K562 (cell line): ENCODE measurements at regions not wholly inside any gene's neighbourhood (a gene's known extent, or its start where the extent isn't known, plus 50 kb on each side); places are given as distances from the start of the nearest gene placed in this dataset.

ENCODE experiments used
- ATAC-seq: fragments of 200-7000 bp; cut with Tn5 transposase; 3 replicates; pipeline ENCODE4 v1.9.1; 2020; ENCODE audit warnings: moderate library complexity
- BruUV-seq: library from RNA; stranded (reverse); fragments of 400-500 nt; replicated peaks from 2 replicates; lab custom pipeline; 2021; lab: Mats Ljungman, UMichigan
- CTCF ChIA-PET: fragments of 300-600 bp; formaldehyde crosslinking; extraction: SDS; loops from one replicate; lab custom pipeline; 2021; ENCODE audit warnings: low intra/inter-chr PET ratio; lab: Yijun Ruan, JAX
- POLR2A ChIA-PET: fragments of 300-600, 350-650 bp; sonication (Branson Sonifier 250); formaldehyde crosslinking; extraction: SDS; loops from one replicate; lab custom pipeline; 2021; ENCODE audit warnings: antibody characterized with exemption, inconsistent platforms; lab: Yijun Ruan, JAX
- DNase-seq, 4 experiments: peaks; one replicate each; pipeline versions ENCODE4 v3.0.0 to v3.0.0-alpha.2; 2011 to 2018; ENCODE audit warnings: low spot score in 3 of 4, mixed read lengths in 3 of 4; ENCODE audit errors: extremely low read depth in 1 of 4
- FAIRE-seq: peaks from 2 replicates; lab custom pipeline; 2011; peaks lifted over from hg19 to GRCh38; lab: Jason Lieb, UNC
- H2AFZ ChIP-seq: 2 replicates; pipeline ENCODE4 v1.6.0; 2011; ENCODE audit warnings: low read depth, low read length, control low read depth, inconsistent platforms
- H3K27ac ChIP-seq: fragments of 200-600 bp; 3 replicates; pipeline ENCODE4 v1.8.0; 2011; ENCODE audit warnings: low read depth, mild to moderate bottlenecking, control low read depth, inconsistent platforms, low read length, moderate library complexity, mixed read lengths; ENCODE audit errors: extremely low read depth
- H3K27me3 ChIP-seq, 2 experiments: fragments of 300-600 bp in 1 of 2; 2 replicates in 1 of 2; 3 replicates in 1 of 2; pipeline versions ENCODE4 v1.6.0 to v1.8.0; 2011; ENCODE audit warnings: inconsistent platforms in 2 of 2, low read length in 2 of 2, mild to moderate bottlenecking in 1 of 2, mixed read lengths in 1 of 2, moderate library complexity in 1 of 2; ENCODE audit not compliant: control insufficient read depth in 2 of 2, insufficient read depth in 2 of 2
- H3K36me3 ChIP-seq: fragments of 300-600 bp; 3 replicates; pipeline ENCODE4 v1.8.0; 2011; ENCODE audit warnings: mild to moderate bottlenecking, low read length, inconsistent platforms; ENCODE audit not compliant: control insufficient read depth, insufficient read depth
- H3K4me1 ChIP-seq, 2 experiments: fragments of 200-600 bp in 1 of 2; replicated peaks in 1 of 2; 2 replicates in 1 of 2; 3 replicates in 1 of 2; pipeline versions ENCODE4 v1.5.1 to v1.8.0; 2011; ENCODE audit warnings: inconsistent platforms in 2 of 2, low read length in 2 of 2, mild to moderate bottlenecking in 1 of 2, mixed read lengths in 1 of 2, moderate library complexity in 1 of 2; ENCODE audit not compliant: control insufficient read depth in 2 of 2, insufficient read depth in 2 of 2
- H3K4me2 ChIP-seq: 2 replicates; pipeline ENCODE4 v1.6.1; 2011; ENCODE audit warnings: low read length, control low read depth, inconsistent platforms, mixed read lengths; ENCODE audit not compliant: insufficient read depth
- H3K4me3 ChIP-seq: fragments of 200-600 bp; sonication (generic), shearing (Covaris generic); 2 replicates; pipeline ENCODE4 v1.5.1; 2016; ENCODE audit warnings: control low read depth, inconsistent platforms
- H3K79me2 ChIP-seq: fragments of 200-600 bp; 3 replicates; pipeline ENCODE4 v1.8.0; 2011; ENCODE audit warnings: low read length, inconsistent platforms; ENCODE audit not compliant: control insufficient read depth, insufficient read depth
- H3K9ac ChIP-seq, 2 experiments: 2 replicates each; pipeline versions ENCODE4 v1.6.0 to v1.6.1; 2011; ENCODE audit warnings: low read depth in 2 of 2, low read length in 2 of 2, control low read depth in 1 of 2, inconsistent platforms in 1 of 2, mild to moderate bottlenecking in 1 of 2, mixed read lengths in 1 of 2; ENCODE audit not compliant: insufficient read depth in 1 of 2
- H3K9me1 ChIP-seq: one replicate; pipeline ENCODE4 v1.6.0; 2011; ENCODE audit warnings: inconsistent platforms, mild to moderate bottlenecking, low read length, moderate library complexity; ENCODE audit not compliant: control insufficient read depth, insufficient read depth
- H3K9me3 ChIP-seq: replicated peaks from 2 replicates; pipeline ENCODE4 v1.5.1; 2011; ENCODE audit warnings: low read depth, low read length, inconsistent platforms; ENCODE audit not compliant: control insufficient read depth, insufficient read depth
- H4K20me1 ChIP-seq: replicated peaks from 2 replicates; pipeline ENCODE4 v1.6.1; 2011; ENCODE audit warnings: low read length, inconsistent platforms, mixed read lengths; ENCODE audit not compliant: control insufficient read depth, insufficient read depth
- CREB1 ChIP-seq, 2 experiments: sonication (generic) in 1 of 2; formaldehyde crosslinking in 1 of 2; IDR thresholded peaks; 2 replicates each; pipeline versions ENCODE4 v1.6.1 to v1.8.0; 2012 to 2022; ENCODE audit warnings: inconsistent platforms in 1 of 2, mild to moderate bottlenecking in 1 of 2, missing genetic modification reagents in 1 of 2, moderate library complexity in 1 of 2
- GABPB2 ChIP-seq: fragments of 250-450 bp; sonication (Bioruptor Pico); conservative IDR thresholded peaks from 2 replicates; pipeline ENCODE4 v1.5.1; 2021; ENCODE audit warnings: mild to moderate bottlenecking
- GATAD2B ChIP-seq: fragments of 450-650 bp; IDR thresholded peaks from 2 replicates; pipeline ENCODE4 v1.6.1; 2017; ENCODE audit warnings: mild to moderate bottlenecking, borderline replicate concordance
- LARP7 ChIP-seq: fragments of 450-650 bp; IDR thresholded peaks from 2 replicates; pipeline ENCODE4 v1.6.1; 2016
- MYNN ChIP-seq, 2 experiments: sonication (generic); formaldehyde crosslinking in 1 of 2; IDR thresholded peaks; 2 replicates each; pipeline versions ENCODE4 v1.5.0 to v1.6.1; 2016 to 2020; ENCODE audit warnings: antibody characterized with exemption in 1 of 2, missing genetic modification reagents in 1 of 2
- NR3C1 ChIP-seq: sonication (generic); formaldehyde crosslinking; IDR thresholded peaks from 2 replicates; pipeline ENCODE4 v1.8.1; 2022; ENCODE audit warnings: missing genetic modification reagents
- SRSF9 ChIP-seq: fragments of 200-400 bp; formaldehyde crosslinking; IDR thresholded peaks from 2 replicates; pipeline ENCODE4 v1.6.1; 2017; ENCODE audit warnings: low read depth, low read length, borderline replicate concordance
- ZNF165 ChIP-seq: fragments of 250-450 bp; sonication (Bioruptor Pico); IDR thresholded peaks from 2 replicates; pipeline ENCODE4 v1.4.0; 2020; ENCODE audit warnings: borderline replicate concordance
- ZNF263 ChIP-seq: sonication (generic); formaldehyde crosslinking; IDR thresholded peaks from 2 replicates; pipeline ENCODE4 v1.8.0; 2022; ENCODE audit warnings: mild to moderate bottlenecking, missing genetic modification reagents, borderline replicate concordance
- ZNF318 ChIP-seq, 2 experiments: fragments of 450-650 bp; IDR thresholded peaks; 2 replicates each; pipeline ENCODE4 v1.6.1; 2016; ENCODE audit warnings: mild to moderate bottlenecking in 2 of 2, borderline replicate concordance in 1 of 2, low read depth in 1 of 2, moderate library complexity in 1 of 2
- ZNF655 ChIP-seq: fragments of 250-450 bp; sonication (Bioruptor Pico); IDR thresholded peaks from 2 replicates; pipeline ENCODE4 v1.5.0; 2021
- WGBS: fragments of 100-300 bp; shearing (Covaris generic); methylation state at CpG from one replicate; pipeline ENCODE4 v1.1.6; 2016; ENCODE audit warnings: low coverage, mixed read lengths; ENCODE audit not compliant: insufficient coverage; ENCODE audit errors: missing lambda C conversion rate; 5-methylcytosine and 5-hydroxymethylcytosine counted together
- in situ Hi-C: fragments of 300-500 bp; cut with MboI; formaldehyde crosslinking; loops from 4 replicates; pipeline ENCODE4 v1.15.0; 2018; ENCODE audit warnings: inconsistent platforms, mixed read lengths
- intact Hi-C: fragments of 100-400 bp; cut with micrococcal nuclease; formaldehyde crosslinking; loops from 2 replicates; pipeline ENCODE4 v1.14.2; 2022

GRCh38 chr6:144695858-144696533 lies 410.9 kb downstream of the UTRN start:
- in situ Hi-C loops (no loop called here), intact Hi-C loops (no loop called here)
- CTCF ChIA-PET: no interaction called here
- no peak overlapping the region for H3K27ac ChIP-seq
- H3K9me1 ChIP-seq: no peaks in the 10 kb centered on the region
- H3K4me2 ChIP-seq: no peak overlapping the region
- H3K4me1 ChIP-seq: no peaks in the 10 kb centered on the region
- no peak overlapping the region for H2AFZ ChIP-seq
- no peak overlapping the region for H3K9ac ChIP-seq
- WGBS: 25% methylated on average over 3 of the region's 3 CpGs
- ATAC-seq (no peak), FAIRE-seq (no peak), DNase-seq (no peak)
- no peaks in the 10 kb centered on the region for H3K36me3 ChIP-seq
- H4K20me1 ChIP-seq: no peaks in the 10 kb centered on the region
- POLR2A ChIA-PET: interaction anchor here (1.3 kb wide), 1 partner anchor 9 kb away, joined by 4 read pairs; no protein-coding TSS in a partner anchor
- no TSS peak for BruUV-seq
- no peaks in the 10 kb centered on the region for H3K27me3 ChIP-seq
- H3K79me2 ChIP-seq: no peaks in the 10 kb centered on the region
- no peaks in the 10 kb centered on the region for H3K9me3 ChIP-seq
- H3K4me3 ChIP-seq: no peak overlapping the region
- no peak for TF ChIP-seq ZNF263
- TF ChIP-seq GATAD2B: no peak
- TF ChIP-seq LARP7: no peak
- no peak for TF ChIP-seq ZNF165 (CRISPR knock-in tag)
- no peak for TF ChIP-seq CREB1 (IDR thresholded peaks at IDR 0.05)
- TF ChIP-seq CREB1 (CRISPR knock-in tag; IDR thresholded peaks at IDR 0.05): no peak
- TF ChIP-seq ZNF655 (CRISPR knock-in tag): no peak
- no peak for TF ChIP-seq SRSF9
- TF ChIP-seq GABPB2: no peak
- TF ChIP-seq NR3C1 (CRISPR knock-in tag): no peak
- TF ChIP-seq ZNF318 (IDR thresholded peaks at IDR 0.05; ENCODE audit: borderline replicate concordance in 1 of 2, low read depth in 1 of 2): no peak
- no peak for TF ChIP-seq MYNN (IDR thresholded peaks at IDR 0.05)
- no peak for TF ChIP-seq MYNN (CRISPR knock-in tag; IDR thresholded peaks at IDR 0.05)
